RWPE2 (cell line): ENCODE measurements at regions not wholly inside any gene's neighbourhood (a gene's known extent, or its start where the extent isn't known, plus 50 kb on each side); places are given as distances from the start of the nearest gene placed in this dataset.

Experiments used
- ATAC-seq: fragments of 200-7000 bp; cut with Tn5 transposase; 3 replicates; pipeline ENCODE4 v1.9.1; 2021; ENCODE audit warnings: low read depth
- DNase-seq: peaks from one replicate; pipeline ENCODE4 v3.0.0-alpha.2; 2020; ENCODE audit warnings: low spot score
- H3K27ac ChIP-seq: fragments of 450-650 bp; 2 replicates; pipeline ENCODE4 v1.5.1; 2017; ENCODE audit warnings: mild to moderate bottlenecking; ENCODE audit not compliant: poor library complexity, severe bottlenecking
- H3K27me3 ChIP-seq: fragments of 250-450 bp; sonication (Bioruptor Pico); 2 replicates; pipeline ENCODE4 v1.5.1; 2021; ENCODE audit warnings: mild to moderate bottlenecking, moderate library complexity; ENCODE audit not compliant: insufficient read depth, poor library complexity, severe bottlenecking
- H3K36me3 ChIP-seq: fragments of 250-450 bp; sonication (Bioruptor Pico); 2 replicates; pipeline ENCODE4 v1.5.1; 2020; ENCODE audit warnings: low read depth, mild to moderate bottlenecking, moderate library complexity
- H3K4me1 ChIP-seq: fragments of 250-450 bp; sonication (Bioruptor Pico); 2 replicates; pipeline ENCODE4 v1.5.1; 2021; ENCODE audit warnings: mild to moderate bottlenecking, moderate library complexity; ENCODE audit not compliant: insufficient read depth, poor library complexity, severe bottlenecking
- H3K4me3 ChIP-seq: fragments of 250-450 bp; sonication (Bioruptor Pico); 2 replicates; pipeline ENCODE4 v1.5.1; 2021; ENCODE audit warnings: mild to moderate bottlenecking, moderate library complexity; ENCODE audit not compliant: severe bottlenecking
- H3K9me3 ChIP-seq: fragments of 250-450 bp; sonication (Bioruptor Pico); 2 replicates; pipeline ENCODE4 v1.5.1; 2021; ENCODE audit warnings: mild to moderate bottlenecking, moderate library complexity; ENCODE audit not compliant: severe bottlenecking
- TF ChIP-seq, protein P1 (sequence below): fragments of 450-650 bp; IDR thresholded peaks from one replicate; pipeline ENCODE4 v1.5.1; 2017; ENCODE audit warnings: mild to moderate bottlenecking, moderate library complexity; ENCODE audit not compliant: poor library complexity, severe bottlenecking

DNA sequence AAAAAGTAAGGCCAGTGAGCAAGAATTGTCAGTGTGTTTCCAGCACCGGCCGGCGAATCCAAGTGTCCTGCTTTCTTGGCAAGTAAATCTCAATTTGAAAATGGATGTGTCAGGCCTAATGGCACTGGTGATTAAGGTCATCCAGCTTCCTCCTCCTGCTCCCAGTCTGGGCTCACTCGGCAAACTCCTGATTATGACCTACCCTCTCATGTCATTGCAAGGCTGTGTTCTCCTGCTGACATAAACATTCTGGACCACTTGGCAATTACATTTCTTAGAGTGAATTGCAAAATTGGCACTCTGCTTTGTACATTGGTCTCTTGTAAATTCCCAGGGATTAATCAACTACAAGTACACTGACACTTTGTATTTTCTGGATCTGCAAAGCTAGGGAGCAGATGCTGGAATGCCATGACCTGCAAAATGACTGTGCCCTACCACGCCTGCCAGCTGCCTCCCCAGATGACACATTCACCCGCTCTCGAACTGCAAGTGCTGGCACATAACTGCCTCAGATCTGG is 473.8 kb downstream of the KIF20B start:
- Histone ChIP-seq H3K4me1 (peaks cover 28% of the 10 kb centered on the region), H3K27me3 (no peaks in the 10 kb centered on the region), H3K27ac (peak overlapping the region; percentile 49), H3K36me3 (no peaks in the 10 kb centered on the region), H3K4me3 (no peak overlapping the region), H3K9me3 (no peaks in the 10 kb centered on the region)
- ATAC-seq (peak; percentile 51), DNase-seq (peak; percentile 52)
- TF ChIP-seq, protein P1, sequence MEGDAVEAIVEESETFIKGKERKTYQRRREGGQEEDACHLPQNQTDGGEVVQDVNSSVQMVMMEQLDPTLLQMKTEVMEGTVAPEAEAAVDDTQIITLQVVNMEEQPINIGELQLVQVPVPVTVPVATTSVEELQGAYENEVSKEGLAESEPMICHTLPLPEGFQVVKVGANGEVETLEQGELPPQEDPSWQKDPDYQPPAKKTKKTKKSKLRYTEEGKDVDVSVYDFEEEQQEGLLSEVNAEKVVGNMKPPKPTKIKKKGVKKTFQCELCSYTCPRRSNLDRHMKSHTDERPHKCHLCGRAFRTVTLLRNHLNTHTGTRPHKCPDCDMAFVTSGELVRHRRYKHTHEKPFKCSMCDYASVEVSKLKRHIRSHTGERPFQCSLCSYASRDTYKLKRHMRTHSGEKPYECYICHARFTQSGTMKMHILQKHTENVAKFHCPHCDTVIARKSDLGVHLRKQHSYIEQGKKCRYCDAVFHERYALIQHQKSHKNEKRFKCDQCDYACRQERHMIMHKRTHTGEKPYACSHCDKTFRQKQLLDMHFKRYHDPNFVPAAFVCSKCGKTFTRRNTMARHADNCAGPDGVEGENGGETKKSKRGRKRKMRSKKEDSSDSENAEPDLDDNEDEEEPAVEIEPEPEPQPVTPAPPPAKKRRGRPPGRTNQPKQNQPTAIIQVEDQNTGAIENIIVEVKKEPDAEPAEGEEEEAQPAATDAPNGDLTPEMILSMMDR: no peak

DNA sequence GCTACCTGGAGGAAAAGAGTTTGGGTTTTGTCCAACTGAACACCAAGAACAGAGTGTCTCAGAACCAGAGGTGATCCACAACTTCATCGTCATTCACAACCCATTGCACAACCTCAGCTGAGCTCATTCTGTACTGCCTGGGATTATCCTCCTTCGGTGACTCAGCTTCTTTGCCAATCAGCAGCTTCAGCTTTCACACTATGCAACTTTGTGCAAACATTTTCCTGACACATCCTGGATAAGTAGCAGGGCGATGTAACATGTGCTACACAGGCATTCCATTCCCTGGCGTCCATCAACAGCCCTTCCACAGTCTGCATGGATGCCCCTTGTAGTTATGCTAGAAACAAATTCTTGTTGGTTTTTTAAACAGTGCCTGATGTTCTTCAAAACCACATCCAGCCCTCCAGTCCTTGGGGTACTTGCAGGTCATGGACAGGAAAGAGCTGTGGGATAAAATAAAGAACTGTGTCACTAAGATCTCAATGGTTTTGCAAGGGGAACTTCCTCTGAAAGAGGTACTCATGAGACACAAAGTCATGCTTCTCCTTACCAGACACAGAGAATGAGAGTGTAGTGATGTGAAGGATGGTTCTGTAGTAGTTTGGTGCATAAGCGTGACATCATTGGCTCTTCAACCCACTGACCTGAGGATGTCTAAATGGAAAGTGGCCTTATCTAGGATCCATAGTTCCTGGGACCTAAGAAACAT is 478.5 kb downstream of the KIF20B start:
- Histone ChIP-seq H3K27ac (peak overlapping the region; percentile 58), H3K4me1 (peaks cover 30% of the 10 kb centered on the region), H3K4me3 (no peak overlapping the region), H3K27me3 (no peaks in the 10 kb centered on the region), H3K36me3 (no peaks in the 10 kb centered on the region), H3K9me3 (no peaks in the 10 kb centered on the region)
- TF ChIP-seq, protein P1: no peak
- peak; percentile 80 for DNase-seq
- ATAC-seq: peak; percentile 97

- peaks cover 19% of the 10 kb centered on the region for H3K4me1 ChIP-seq
- no peaks in the 10 kb centered on the region for H3K36me3 ChIP-seq
- no peaks in the 10 kb centered on the region for H3K27me3 ChIP-seq
- H3K27ac ChIP-seq: peak overlapping the region; percentile 58
- TF ChIP-seq, protein P1: no peak
- no peak overlapping the region for H3K4me3 ChIP-seq
- DNase-seq: no peak
- no peaks in the 10 kb centered on the region for H3K9me3 ChIP-seq
- ATAC-seq: no peak
These were observed 479.7 kb downstream of the KIF20B start for GRCh38 chr10:90180886-90181691.

DNA sequence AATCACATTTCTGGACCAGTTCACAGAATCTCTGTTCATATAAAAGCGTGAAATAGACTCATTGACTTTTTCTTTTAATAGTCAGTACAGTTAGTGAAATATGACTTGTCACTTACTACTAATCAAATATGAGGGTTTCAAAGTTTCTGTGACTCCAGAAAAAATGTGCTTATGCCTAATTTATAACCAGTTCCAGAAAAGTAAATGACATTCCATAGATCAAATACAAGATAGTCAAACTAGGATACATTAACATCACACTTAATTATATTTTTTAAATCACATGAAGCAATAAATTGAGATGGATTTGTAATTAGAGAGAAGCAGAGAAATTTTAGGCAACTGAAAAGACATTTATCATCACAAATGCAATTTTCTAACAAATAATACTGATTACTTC is 491.4 kb downstream of the KIF20B start:
- H3K4me3 ChIP-seq: no peak overlapping the region
- DNase-seq: no peak
- no peaks in the 10 kb centered on the region for H3K36me3 ChIP-seq
- H3K9me3 ChIP-seq: no peaks in the 10 kb centered on the region
- H3K4me1 ChIP-seq: peaks cover 25% of the 10 kb centered on the region
- no peak overlapping the region for H3K27ac ChIP-seq
- H3K27me3 ChIP-seq: no peaks in the 10 kb centered on the region
- ATAC-seq: no peak
- TF ChIP-seq, protein P1: no peak
